LoVo (cell line): ENCODE measurements at regions not wholly inside any gene's neighbourhood (a gene's known extent, or its start where the extent isn't known, plus 50 kb on each side); places are given as distances from the start of the nearest gene placed in this dataset.

Experiments
- DNase-seq: peaks from one replicate; pipeline ENCODE4 v3.0.0-alpha.2; 2016; ENCODE audit warnings: low spot score

GRCh38 chr5:92795633-92796032 lies 785.4 kb downstream of the NR2F1-AS1 start:
- no peak for DNase-seq

- no peak for DNase-seq
Observed at GRCh38 chr5:92780057-92780456, 801.0 kb downstream of the NR2F1-AS1 start.

- DNase-seq: no peak
Observed at GRCh38 chr5:92779536-92779935, 801.5 kb downstream of the NR2F1-AS1 start.

- DNase-seq: no peak
Observed at GRCh38 chr5:92778261-92778660, 802.8 kb downstream of the NR2F1-AS1 start.

GRCh38 chr5:92777421-92777820 lies 803.6 kb downstream of the NR2F1-AS1 start:
- no peak for DNase-seq

- DNase-seq: no peak
Observed at GRCh38 chr5:92775711-92776615, 805.1 kb downstream of the NR2F1-AS1 start.

- DNase-seq: no peak
Observed at GRCh38 chr5:92769978-92770377, 811.0 kb downstream of the NR2F1-AS1 start.

- DNase-seq: no peak
Observed at GRCh38 chr5:92761585-92761984, 819.4 kb downstream of the NR2F1-AS1 start.

GRCh38 chr5:92760550-92760949 lies 820.5 kb downstream of the NR2F1-AS1 start:
- DNase-seq: no peak

GRCh38 chr5:92758552-92758951 lies 822.5 kb downstream of the NR2F1-AS1 start:
- no peak for DNase-seq

GRCh38 chr5:92749943-92750342 lies 831.1 kb downstream of the NR2F1-AS1 start:
- peak; percentile 22 for DNase-seq

GRCh38 chr5:92748072-92748676 lies 832.8 kb downstream of the NR2F1-AS1 start:
- no peak for DNase-seq

GRCh38 chr5:92741906-92742305 lies 839.1 kb downstream of the NR2F1-AS1 start:
- DNase-seq: no peak

- DNase-seq: no peak
Observed at GRCh38 chr5:92734211-92734940, 846.6 kb downstream of the NR2F1-AS1 start.

- DNase-seq: no peak
Observed at GRCh38 chr5:92730486-92730885, 850.5 kb downstream of the NR2F1-AS1 start.

GRCh38 chr5:92729088-92729487 lies 851.9 kb downstream of the NR2F1-AS1 start:
- DNase-seq: no peak

- DNase-seq: no peak
Observed at GRCh38 chr5:92715946-92716520, 865.0 kb downstream of the NR2F1-AS1 start.

- no peak for DNase-seq
Observed at GRCh38 chr5:92713826-92714225, 867.2 kb downstream of the NR2F1-AS1 start.

GRCh38 chr5:92713335-92713743 lies 867.7 kb downstream of the NR2F1-AS1 start:
- no peak for DNase-seq

GRCh38 chr5:92711956-92712355 lies 869.1 kb downstream of the NR2F1-AS1 start:
- no peak for DNase-seq

GRCh38 chr5:92704590-92704989 lies 876.4 kb downstream of the NR2F1-AS1 start:
- DNase-seq: no peak

- no peak for DNase-seq
Observed at GRCh38 chr5:92703976-92704375, 877.0 kb downstream of the NR2F1-AS1 start.
